HCT116 (cell line): ENCODE measurements at regions not wholly inside any gene's neighbourhood (a gene's known extent, or its start where the extent isn't known, plus 50 kb on each side); places are given as distances from the start of the nearest gene placed in this dataset.

Experiments
- CTCF ChIP-seq, 3 experiments: fragments of 200-600 bp in 1 of 3; sonication (generic) in 1 of 3; IDR thresholded peaks in 2 of 3; conservative IDR thresholded peaks in 1 of 3; 2 replicates each; pipeline ENCODE4 v1.5.1; 2012 to 2017; ENCODE audit warnings: low read depth in 2 of 3, low read length in 2 of 3, antibody characterized with exemption in 1 of 3, borderline replicate concordance in 1 of 3, control low read depth in 1 of 3, mild to moderate bottlenecking in 1 of 3, mixed read lengths in 1 of 3, mixed run types in 1 of 3, moderate library complexity in 1 of 3; ENCODE audit not compliant: insufficient read depth in 1 of 3
- EZH2 ChIP-seq: fragments of 200-600 bp; sonication (generic); IDR thresholded peaks from 2 replicates; pipeline ENCODE4 v1.6.1; 2017; ENCODE audit warnings: antibody characterized with exemption, mixed run types
- POLR2AphosphoS5 ChIP-seq: IDR thresholded peaks from 2 replicates; pipeline ENCODE4 v1.6.1; 2011; ENCODE audit warnings: mild to moderate bottlenecking, low read depth, low read length, moderate library complexity

DNA sequence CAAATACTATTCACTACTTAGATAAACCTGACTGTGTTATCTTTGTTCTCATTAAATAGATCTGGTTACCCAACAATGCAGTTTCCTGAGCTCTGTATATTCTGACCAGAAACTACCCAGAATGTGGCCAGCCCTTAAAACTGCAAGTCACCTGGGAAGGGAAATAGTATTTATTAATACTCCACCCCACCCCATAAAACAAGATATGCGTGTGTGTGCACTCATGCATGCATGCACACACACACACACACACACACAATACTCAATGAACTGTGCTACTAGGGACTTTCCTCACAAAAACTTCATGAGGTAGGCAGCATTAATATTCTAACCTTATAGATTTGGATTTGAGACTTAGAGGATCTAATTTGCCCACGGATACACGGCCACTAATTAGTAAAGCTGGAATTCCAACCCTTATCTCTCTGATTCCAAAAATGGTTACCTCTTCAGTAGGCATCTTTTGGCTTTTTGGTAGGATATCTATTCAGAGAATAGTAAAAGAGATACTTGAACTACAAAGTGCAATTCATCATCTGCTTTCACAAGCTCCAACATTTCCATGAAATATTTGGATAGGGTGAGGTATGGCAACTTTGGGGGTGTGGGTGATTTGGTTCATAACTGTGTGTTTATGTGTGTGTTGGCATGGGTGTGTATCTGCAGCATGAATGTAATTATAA is 197.0 kb upstream of the CFAP20DC start:
- TF ChIP-seq CTCF (IDR thresholded peaks at IDR 0.05 in 2 of 3, conservative IDR thresholded peaks at IDR 0.05 in 1 of 3; ENCODE audit: borderline replicate concordance in 1 of 3, insufficient read depth in 1 of 3, low read depth in 2 of 3, low read length in 2 of 3), result no peak
- TF ChIP-seq EZH2, result no peak
- TF ChIP-seq POLR2AphosphoS5, result no peak
